Neural cell (in vitro differentiated cells): ENCODE measurements at regions not wholly inside any gene's neighbourhood (a gene's known extent, or its start where the extent isn't known, plus 50 kb on each side); places are given as distances from the start of the nearest gene placed in this dataset.

Experiments used
- H2AFZ ChIP-seq: fragments of 200-600, 300-800 bp; sonication (generic), shearing (Covaris generic); 2 replicates; pipeline ENCODE4 v1.6.0; 2014; ENCODE audit warnings: low read depth, mild to moderate bottlenecking, antibody characterized with exemption, low read length, moderate library complexity
- H3F3A ChIP-seq: fragments of 200-600 bp; shearing (Covaris generic); 2 replicates; pipeline ENCODE4 v1.6.1; 2016; ENCODE audit warnings: mild to moderate bottlenecking, moderate library complexity, mixed read lengths, antibody characterized with exemption, low read length; ENCODE audit not compliant: insufficient read depth, poor library complexity, severe bottlenecking
- H3K27ac ChIP-seq: fragments of 200-600, 300-800 bp; sonication (generic), shearing (Covaris generic); 2 replicates; pipeline ENCODE4 v1.5.1; 2014; ENCODE audit warnings: mild to moderate bottlenecking, low read length, moderate library complexity
- H3K27me3 ChIP-seq: fragments of 300-800, 200-600 bp; sonication (generic), shearing (Covaris generic); 2 replicates; pipeline ENCODE4 v1.6.0; 2014; ENCODE audit warnings: mild to moderate bottlenecking, low read depth, low read length, moderate library complexity; ENCODE audit not compliant: insufficient read depth
- H3K36me3 ChIP-seq: fragments of 300-800, 200-600 bp; sonication (generic), shearing (Covaris generic); 2 replicates; pipeline ENCODE4 v1.5.1; 2014; ENCODE audit warnings: mild to moderate bottlenecking, antibody characterized with exemption, low read length, moderate library complexity; ENCODE audit not compliant: insufficient read depth
- H3K4me2 ChIP-seq: fragments of 300-800, 200-600 bp; sonication (generic), shearing (Covaris generic); 2 replicates; pipeline ENCODE4 v1.6.0; 2014; ENCODE audit warnings: mild to moderate bottlenecking, low read length
- H3K4me3 ChIP-seq: fragments of 300-800, 200-600 bp; sonication (generic), shearing (Covaris generic); 2 replicates; pipeline ENCODE4 v1.5.1; 2014; ENCODE audit warnings: mild to moderate bottlenecking, low read length, moderate library complexity
- H3K79me2 ChIP-seq: fragments of 200-600 bp; shearing (Covaris generic); replicated peaks from 2 replicates; pipeline ENCODE4 v1.6.0; 2014; ENCODE audit warnings: mild to moderate bottlenecking, low read length, moderate library complexity; ENCODE audit not compliant: insufficient read depth
- H3K9ac ChIP-seq: fragments of 300-800, 200-600 bp; sonication (generic), shearing (Covaris generic); 2 replicates; pipeline ENCODE4 v1.6.1; 2016; ENCODE audit warnings: mild to moderate bottlenecking, low read length, mixed read lengths
- H3K9me2 ChIP-seq: fragments of 200-600 bp; shearing (Covaris generic); 2 replicates; pipeline ENCODE4 v1.6.1; 2016; ENCODE audit warnings: mild to moderate bottlenecking, low read length, mixed read lengths; ENCODE audit not compliant: insufficient read depth
- H3K9me3 ChIP-seq: fragments of 200-600, 300-800 bp; sonication (generic), shearing (Covaris generic); 2 replicates; pipeline ENCODE4 v1.6.1; 2016; ENCODE audit warnings: mild to moderate bottlenecking, mixed run types, low read length, moderate library complexity, mixed read lengths
- H4K20me1 ChIP-seq: fragments of 200-600 bp; shearing (Covaris generic); 2 replicates; pipeline ENCODE4 v1.6.1; 2016; ENCODE audit warnings: mild to moderate bottlenecking, mixed run types; ENCODE audit not compliant: insufficient read depth
- CTCF ChIP-seq: fragments of 450-650 bp; IDR thresholded peaks from 2 replicates; pipeline ENCODE4 v1.5.1; 2014; ENCODE audit warnings: antibody characterized with exemption, mild to moderate bottlenecking, moderate library complexity; ENCODE audit not compliant: poor library complexity, severe bottlenecking
- EP300 ChIP-seq: fragments of 450-650 bp; conservative IDR thresholded peaks from 2 replicates; pipeline ENCODE4 v1.6.1; 2014; ENCODE audit warnings: antibody characterized with exemption, mild to moderate bottlenecking, moderate library complexity; ENCODE audit not compliant: poor library complexity, severe bottlenecking
- EZH2 ChIP-seq: fragments of 200-600, 300-800 bp; shearing (Covaris generic), sonication (generic); IDR thresholded peaks from 2 replicates; pipeline ENCODE4 v1.6.1; 2014; ENCODE audit warnings: antibody characterized with exemption, low read length, borderline replicate concordance, mild to moderate bottlenecking; ENCODE audit not compliant: insufficient read depth, poor library complexity, severe bottlenecking
- MXI1 ChIP-seq: fragments of 450-650 bp; conservative IDR thresholded peaks from 2 replicates; pipeline ENCODE4 v1.6.1; 2014; ENCODE audit warnings: antibody characterized with exemption, mild to moderate bottlenecking; ENCODE audit not compliant: poor library complexity, severe bottlenecking
- POLR2AphosphoS5 ChIP-seq: IDR thresholded peaks from 2 replicates; pipeline ENCODE4 v1.6.1; 2012
- RAD21 ChIP-seq: fragments of 450-650 bp; conservative IDR thresholded peaks from 2 replicates; pipeline ENCODE4 v1.6.1; 2014; ENCODE audit warnings: antibody characterized with exemption, mild to moderate bottlenecking, moderate library complexity
- REST ChIP-seq: IDR thresholded peaks from 2 replicates; pipeline ENCODE4 v1.6.1; 2012; ENCODE audit warnings: borderline replicate concordance
- SMC3 ChIP-seq: fragments of 450-650 bp; conservative IDR thresholded peaks from 2 replicates; pipeline ENCODE4 v1.6.1; 2014; ENCODE audit warnings: antibody characterized with exemption, mild to moderate bottlenecking, moderate library complexity; ENCODE audit not compliant: poor library complexity
- TAF1 ChIP-seq: IDR thresholded peaks from 2 replicates; pipeline ENCODE4 v1.6.1; 2012; ENCODE audit warnings: low read depth

GRCh38 chr5:125835293-125836172, 587.7 kb upstream of the GRAMD2B start:
- Histone ChIP-seq H3F3A (no peaks in the 10 kb centered on the region), H3K4me3 (no peak overlapping the region), H3K9ac (no peak overlapping the region), H2AFZ (no peak overlapping the region), H3K27ac (no peak overlapping the region), H3K4me2 (no peak overlapping the region), H3K36me3 (no peaks in the 10 kb centered on the region), H3K27me3 (no peaks in the 10 kb centered on the region), H3K79me2 (no peaks in the 10 kb centered on the region), H4K20me1 (no peaks in the 10 kb centered on the region), H3K9me3 (no peaks in the 10 kb centered on the region), H3K9me2 (no peaks in the 10 kb centered on the region)
- no peak for TF ChIP-seq MXI1
- peak; percentile 59 for TF ChIP-seq RAD21
- TF ChIP-seq SMC3 = peak; percentile 42
- TF ChIP-seq CTCF = peak; percentile 51

- Histone ChIP-seq H3K27ac (no peak overlapping the region), H3K36me3 (no peaks in the 10 kb centered on the region), H3K9me3 (no peaks in the 10 kb centered on the region), H3K79me2 (no peaks in the 10 kb centered on the region), H3K9me2 (no peaks in the 10 kb centered on the region), H3F3A (no peaks in the 10 kb centered on the region), H3K9ac (no peak overlapping the region), H4K20me1 (no peaks in the 10 kb centered on the region), H2AFZ (no peak overlapping the region), H3K4me3 (no peak overlapping the region), H3K27me3 (no peaks in the 10 kb centered on the region), H3K4me2 (no peak overlapping the region)
- TF ChIP-seq SMC3 = no peak
- TF ChIP-seq EP300 = no peak
- TF ChIP-seq RAD21 = no peak
- TF ChIP-seq MXI1 = no peak
- TF ChIP-seq REST = no peak
- no peak for TF ChIP-seq CTCF
- no peak for TF ChIP-seq TAF1
- TF ChIP-seq EZH2 = no peak
- no peak for TF ChIP-seq POLR2AphosphoS5
Observed at GRCh38 chr5:125836256-125836655, 587.0 kb upstream of the GRAMD2B start.
